ENCODE measurements at regions not wholly inside any gene's neighbourhood (a gene's known extent, or its start where the extent isn't known, plus 50 kb on each side); places are given as distances from the start of the nearest gene placed in this dataset.

DNA sequence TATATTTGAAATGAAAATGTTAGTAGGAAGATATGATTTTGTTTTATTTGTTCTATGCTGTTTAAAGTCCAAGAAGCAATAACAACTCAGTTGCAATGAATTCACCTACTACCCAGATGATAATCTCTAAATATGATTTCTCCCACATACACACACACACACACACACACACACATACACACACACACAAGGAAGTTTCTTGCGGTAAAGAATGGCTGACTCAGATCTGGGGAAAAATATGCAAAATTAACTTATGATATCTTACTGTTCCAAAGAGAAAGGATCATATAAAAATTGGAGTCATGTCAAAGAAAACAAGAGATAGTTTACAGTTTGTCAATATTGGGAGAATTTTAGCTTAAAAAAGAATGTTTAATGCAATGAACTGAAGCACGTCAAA is 456.7 kb downstream of the SLC16A7 start:
- no peak for DNase-seq

DNA sequence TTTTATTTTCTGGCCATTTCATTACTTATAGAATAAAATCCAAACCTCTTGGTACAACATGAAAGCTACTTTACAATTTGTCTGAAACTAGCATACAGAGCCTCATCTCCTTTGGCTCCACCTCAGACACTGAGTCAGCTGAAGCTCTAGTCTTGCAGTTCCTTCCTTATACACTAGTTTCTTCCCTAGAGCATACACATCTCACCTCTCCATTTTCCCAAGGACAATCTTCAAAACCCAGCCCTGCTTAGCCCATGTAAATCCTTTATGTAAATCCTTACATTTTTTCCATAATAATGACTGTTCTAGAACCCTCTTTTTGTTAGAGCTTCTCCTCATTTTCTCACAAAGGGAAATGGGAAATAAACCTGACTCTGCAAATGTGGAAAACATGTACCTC is 463.4 kb downstream of the SLC16A7 start:
- no peak for DNase-seq

DNA sequence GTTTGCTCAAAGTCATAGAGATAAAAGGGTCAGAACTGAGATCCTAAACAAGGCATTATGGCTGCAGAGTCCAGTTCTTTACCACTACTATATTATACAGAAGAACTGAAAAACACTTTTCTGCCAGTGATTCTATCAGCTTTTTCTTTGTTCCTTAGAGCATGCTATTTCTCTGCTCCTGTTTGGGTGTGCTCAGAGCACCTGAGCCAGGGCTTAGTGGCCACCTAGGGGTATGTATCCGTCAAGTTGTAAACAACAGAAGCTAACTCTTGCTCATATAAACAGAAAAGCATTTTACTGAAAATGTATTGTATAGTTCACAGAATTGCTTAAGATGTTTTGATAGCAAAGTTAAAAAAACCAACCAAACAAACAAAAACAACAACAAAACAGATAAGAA is 470.8 kb downstream of the SLC16A7 start:
- no peak for DNase-seq

DNA sequence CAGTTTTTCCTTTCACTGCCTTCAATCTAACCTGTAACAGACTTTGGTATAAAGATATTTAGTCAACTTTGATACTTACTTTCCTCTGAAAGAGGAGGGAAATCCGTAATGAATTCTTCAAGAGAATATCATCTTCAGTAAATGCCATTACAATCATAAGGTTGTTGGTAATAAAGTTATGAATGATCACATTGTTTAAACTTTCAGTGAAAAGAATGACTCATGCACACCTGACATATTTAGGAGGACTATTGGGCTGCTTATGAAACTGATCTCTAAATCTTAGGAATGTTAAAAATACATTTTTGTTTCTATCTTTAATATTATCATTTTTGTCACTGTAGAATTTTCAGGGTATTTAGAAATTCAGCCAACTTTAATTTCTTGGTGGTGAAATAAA is 474.7 kb downstream of the SLC16A7 start:
- no peak for DNase-seq

DNA sequence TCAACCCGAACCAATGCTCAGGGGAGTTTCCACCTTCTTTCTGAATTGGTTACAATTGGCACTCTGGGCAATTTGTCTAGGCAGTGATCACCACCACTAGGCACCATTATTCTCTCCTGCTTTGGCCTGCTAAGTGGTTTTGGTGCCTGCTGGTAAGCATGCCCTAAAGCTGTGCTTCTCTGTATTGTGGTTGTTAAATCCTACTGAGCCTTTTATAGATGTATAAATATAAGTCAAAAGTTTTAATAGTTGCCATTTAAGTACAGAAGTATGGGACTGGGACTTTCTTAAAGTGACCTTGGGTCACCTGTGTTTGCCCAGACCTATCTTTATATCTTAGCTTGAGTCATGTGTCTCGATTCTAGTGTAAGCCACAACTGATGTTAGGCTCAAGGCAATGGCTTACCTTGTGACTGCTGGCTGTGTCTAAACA is 475.9 kb downstream of the SLC16A7 start:
- no peak for DNase-seq

DNA sequence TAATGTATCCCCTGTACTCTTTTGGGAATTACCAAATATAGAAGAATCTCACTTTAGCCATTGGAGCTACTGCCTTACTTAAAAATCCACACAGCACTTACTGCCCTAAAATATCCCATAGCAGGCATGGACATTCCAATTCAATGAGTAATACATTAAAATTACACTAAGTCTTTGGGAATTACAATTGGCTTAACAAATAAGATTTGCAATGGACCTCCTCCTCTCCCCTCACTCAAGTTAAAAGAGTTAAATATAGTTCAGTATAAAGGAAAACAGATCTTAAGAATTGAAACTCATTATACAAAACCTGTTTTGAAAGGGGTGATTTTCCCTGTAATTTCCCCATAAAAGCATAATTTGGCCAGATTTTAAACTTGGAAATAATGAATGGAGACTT is 477.1 kb downstream of the SLC16A7 start:
- no peak for DNase-seq

DNA sequence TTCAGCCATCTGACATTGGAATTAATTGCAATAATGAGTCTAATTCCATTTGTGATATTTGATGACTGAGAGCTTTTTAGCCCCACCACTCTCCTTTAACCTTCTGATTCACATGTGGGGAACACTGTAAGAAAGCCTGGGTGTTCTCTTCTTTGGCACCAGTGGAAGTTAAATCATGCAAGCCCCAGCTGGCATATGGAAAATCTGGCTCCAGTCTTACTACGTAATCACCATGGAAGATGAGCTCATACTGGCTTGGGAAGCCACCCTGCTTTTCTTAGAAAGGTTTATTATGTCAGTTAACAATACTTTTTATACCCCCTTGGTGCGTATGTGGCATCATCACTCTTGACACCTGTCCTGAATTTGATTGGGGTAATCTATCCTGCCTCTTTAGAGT is 479.3 kb downstream of the SLC16A7 start:
- DNase-seq: no peak

DNA sequence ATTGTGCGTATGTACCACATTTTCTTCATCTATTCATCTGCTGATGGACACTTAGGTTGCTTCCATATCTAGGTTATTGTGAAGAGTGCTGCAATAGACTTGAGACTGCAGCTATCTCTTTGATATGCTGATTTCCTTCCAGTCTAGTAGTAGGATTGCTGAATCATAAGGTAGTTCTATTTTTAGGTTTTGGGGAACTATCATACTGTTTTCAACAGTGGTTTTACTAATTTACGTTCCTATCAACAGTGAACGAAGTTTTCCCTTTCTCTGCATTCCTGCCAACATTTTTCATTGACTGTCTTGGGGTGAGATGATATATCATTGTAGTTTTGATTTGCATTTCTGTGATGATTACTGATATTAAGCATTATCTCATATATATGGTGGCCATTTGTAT is 482.2 kb downstream of the SLC16A7 start:
- DNase-seq: no peak

DNA sequence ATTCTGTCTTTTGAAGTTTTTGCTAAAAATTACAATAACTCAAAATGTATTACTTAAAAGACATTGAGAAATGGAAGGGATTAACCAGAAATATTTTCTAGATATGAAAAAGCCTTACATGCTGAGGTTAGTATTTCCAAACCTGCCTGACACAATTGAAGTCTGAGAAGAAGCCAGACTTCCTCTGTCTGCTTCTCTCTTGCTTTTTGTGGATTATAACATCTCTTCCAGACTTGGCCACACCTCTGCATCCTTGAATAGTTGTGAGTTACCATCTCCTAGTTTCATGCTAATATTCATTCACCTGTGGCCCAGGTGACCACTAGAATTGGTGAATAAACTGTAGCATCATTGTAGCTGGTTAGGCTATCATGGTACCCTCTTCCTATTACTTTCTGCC is 497.6 kb downstream of the SLC16A7 start:
- no peak for DNase-seq

DNA sequence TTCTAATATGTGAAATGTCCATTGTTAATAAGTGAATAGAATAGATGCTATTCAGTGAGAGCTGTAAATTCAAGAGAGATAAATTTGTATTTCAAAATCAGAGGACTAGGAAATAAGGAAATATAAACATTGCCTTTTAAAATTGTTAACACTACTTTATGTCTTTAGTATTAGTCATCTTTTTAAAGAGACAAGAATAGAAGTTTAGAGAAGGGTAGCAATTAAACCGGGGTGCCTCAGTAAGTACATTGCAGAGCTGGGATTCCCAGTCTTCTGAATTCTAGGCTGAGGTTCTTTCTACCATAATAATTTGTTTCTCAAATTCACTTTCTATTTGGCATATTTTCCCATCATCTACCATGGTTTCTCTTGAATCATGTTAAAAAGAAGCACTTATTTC is 498.6 kb downstream of the SLC16A7 start:
- DNase-seq: no peak

DNA sequence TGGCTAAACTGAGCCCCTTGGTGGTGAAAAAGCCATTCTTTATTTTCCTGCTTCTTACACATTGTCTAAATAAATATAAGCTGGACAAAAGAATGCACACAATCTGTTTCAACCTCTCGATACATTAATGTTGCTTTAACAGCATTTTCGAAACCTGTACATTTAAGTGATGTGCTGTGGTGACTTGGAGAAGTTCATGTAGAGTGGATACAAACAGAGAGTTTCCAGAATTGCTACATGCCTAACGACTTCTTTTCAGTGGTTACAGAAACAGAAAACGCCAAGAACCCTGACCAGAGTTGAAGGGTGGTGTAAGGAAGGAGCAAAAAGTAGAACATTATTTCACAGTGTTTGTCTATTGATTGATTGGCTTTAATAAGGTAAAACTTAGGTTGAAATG is 500.9 kb downstream of the SLC16A7 start:
- no peak for DNase-seq

DNA sequence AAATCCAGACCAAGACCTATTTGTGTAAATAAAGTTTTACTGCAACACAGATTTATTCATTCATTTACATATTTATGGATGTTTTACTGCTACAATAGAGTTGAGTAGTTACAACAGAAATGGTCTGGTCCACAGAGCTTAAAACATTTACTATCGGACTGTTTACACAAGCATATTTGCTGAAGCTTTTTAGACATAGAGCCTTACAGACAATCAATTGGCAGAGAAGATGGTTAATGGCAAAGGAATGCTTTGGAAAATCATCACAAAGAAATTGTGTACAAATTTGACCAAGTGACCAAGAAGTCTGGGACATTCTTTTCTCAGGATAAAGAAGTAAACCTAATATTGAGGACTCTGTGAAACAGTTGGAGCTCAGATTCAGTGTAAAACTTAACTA is 504.3 kb downstream of the SLC16A7 start:
- no peak for DNase-seq

DNA sequence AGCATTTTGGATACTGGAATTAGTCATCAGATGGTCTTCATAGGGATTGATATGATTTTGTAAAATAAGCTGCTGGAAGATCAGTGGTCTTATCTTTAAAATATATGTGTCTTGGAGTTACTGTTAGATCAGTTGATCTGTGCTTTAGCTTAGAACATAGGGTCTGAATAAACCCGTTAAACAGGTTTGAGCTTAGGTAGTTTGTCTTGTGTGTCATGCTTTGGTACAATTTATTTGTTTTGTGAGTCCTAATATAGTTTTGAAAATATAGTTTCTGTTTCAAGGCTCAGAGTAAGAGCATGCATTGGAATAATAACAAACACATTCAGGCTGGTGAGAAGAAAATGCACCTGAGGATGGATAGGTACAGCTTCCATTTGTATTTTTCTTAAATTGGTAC is 505.0 kb downstream of the SLC16A7 start:
- DNase-seq: no peak

DNA sequence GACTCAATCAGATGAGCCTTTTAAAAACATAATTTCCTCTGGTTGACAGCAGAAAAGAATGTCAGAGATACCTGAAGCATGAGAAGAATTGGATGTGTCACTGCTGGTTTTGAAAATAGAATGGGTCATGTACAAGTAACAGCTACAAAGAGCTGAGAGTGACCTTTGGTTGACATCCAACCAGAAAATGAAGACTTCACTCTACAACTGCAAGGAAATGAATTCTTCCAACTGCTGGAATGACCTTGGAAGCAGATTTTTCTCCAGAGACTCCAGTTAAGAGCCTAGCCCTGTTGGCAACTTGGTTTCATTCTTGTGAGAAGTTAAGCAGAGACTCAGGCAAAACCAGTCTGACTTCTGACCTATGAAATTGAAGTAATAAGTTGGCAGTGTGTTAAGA is 505.9 kb downstream of the SLC16A7 start:
- no peak for DNase-seq

DNA sequence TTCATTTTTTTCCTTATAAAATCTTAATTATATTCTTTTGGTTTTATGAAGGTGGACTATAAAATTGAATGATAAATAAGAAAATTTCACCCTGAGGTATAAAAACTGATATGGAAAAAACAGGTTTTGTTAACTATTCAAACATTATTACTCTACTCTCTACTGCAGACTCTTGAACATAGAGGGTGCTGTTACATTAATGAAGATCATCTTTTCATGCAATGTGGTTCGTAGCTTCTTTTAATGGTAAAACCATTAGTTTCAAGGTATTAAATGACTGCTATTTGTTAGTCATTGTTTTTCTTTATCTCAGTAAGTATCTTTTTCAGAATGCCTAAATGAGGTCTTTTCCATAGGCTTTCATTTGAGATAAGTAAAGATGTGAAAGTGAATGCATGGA is 510.4 kb downstream of the SLC16A7 start:
- DNase-seq: no peak

DNA sequence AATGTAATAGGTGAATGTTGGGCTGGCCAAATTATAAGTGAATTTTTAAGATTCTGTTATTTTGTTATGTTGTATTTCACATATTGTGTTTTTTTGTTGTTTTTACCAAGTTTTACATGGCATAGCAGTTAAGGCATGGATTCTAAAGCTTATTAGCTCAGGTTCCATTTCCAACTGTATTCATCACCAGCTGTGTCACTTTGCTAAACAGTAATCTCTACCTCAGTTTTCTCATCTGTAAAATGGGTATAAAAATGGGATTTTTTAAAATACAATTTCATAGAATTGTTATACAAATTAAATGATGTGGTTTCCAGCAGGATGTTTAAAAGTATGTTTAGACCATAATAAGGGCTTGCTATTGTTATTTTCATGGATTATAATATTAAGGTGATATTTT is 512.2 kb downstream of the SLC16A7 start:
- no peak for DNase-seq

DNA sequence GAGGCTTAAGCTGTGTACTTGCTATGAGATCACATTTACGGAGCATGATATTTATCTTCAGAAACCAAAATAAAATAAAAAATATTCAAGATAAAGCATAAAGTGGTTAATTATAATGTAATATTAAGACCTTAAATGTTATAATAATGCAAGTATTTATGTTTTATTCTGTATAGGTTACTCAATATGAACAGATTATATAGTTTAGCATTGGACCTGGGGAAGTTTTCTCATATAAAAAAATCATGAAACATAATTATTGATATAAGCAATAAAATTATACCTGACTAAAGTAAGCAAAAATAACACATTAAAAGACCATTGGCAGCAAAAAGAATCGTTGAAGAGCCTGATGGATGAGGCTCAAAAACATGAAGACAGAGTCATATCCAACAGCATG is 516.2 kb downstream of the SLC16A7 start:
- DNase-seq: no peak

DNA sequence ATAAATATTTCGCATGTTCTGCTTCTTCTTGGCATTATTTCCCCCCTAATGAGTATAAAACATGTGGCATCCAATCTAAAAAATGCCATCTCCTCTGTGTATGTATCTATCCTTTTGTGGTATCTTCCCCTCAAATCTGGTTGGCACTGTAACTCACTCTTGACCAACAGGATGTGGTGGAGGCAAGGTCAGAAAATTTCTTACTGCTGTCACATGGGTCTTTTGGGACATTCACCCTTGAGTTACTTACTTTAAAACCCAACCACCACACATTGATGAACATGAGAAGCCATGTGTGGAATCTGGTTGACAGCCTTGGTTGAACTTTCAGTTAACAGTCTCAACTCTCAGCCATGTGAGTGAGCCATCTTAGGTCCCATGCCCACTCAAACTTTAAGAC is 516.9 kb downstream of the SLC16A7 start:
- DNase-seq: no peak

DNA sequence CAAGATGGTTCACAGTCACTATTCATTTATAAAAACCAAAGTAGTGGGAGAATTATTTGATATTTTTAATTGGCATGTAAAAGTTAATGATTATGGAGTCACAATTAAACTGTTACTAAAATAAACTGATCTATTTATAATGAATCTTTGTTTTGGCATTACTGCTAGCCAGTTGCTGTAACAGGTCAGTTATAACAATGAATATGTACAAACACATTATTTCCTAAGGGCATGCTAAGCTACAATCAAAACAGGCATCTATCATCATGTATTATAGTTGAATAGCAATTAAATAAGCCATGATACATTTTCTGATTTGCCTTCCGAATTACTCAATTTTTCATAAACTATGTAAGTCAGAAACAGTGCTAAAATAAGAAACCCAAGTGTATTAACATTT is 518.3 kb downstream of the SLC16A7 start:
- no peak for DNase-seq

DNA sequence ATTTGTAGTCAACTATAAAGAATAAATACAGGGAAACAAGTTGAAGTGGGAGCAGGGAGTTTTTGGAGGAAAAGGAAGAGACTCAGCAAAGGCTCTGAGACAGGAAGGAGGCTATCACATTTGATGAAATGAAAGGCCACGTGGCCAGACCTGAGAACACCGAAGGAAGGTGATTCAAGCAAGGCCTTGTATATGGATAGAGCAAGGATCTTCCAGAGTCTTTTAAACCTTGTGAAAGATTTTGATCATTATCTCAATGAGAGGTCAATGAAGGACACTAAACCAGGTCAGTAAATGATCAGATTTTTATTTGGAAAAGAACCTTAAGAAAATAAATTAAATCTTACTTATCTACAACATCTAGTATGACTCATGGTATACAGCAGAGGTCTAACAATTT is 523.5 kb downstream of the SLC16A7 start:
- DNase-seq: no peak

DNA sequence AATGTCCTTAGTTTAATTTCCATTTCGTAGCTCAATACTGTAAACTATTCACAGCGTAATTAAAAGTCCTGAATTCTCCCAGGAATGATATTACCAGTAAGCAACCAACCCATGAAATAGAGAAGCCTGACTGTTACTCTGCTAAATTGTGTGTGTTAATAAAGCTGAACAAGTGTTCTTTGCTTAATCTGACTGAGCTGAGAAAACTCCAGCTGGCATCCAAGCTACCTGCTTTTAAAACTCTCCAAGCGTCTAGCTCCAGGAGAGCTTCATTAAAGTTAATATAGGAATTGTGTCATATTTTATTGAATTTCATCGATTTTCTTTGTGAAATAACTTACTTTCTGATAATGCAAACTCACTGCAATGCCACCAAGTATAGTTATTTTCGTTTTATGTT is 524.4 kb downstream of the SLC16A7 start:
- DNase-seq: no peak

DNA sequence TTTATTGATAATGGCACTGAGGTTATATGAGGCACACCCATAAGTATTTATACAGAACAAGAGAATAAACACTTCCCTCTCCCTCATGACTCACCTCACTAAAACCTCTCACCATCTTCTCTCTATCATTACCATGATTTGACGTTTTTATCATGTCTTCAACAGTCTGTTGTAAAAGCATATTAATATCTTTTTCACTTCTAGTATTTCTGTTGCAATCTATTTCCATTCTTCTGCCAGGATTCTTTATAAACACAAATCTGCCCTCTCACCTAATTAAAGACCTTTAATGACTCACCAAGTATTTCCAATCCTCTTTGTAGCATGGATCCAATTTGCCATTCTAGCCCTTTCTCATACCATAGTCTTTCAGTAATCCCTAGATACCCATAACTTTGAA is 527.7 kb downstream of the SLC16A7 start:
- no peak for DNase-seq

DNA sequence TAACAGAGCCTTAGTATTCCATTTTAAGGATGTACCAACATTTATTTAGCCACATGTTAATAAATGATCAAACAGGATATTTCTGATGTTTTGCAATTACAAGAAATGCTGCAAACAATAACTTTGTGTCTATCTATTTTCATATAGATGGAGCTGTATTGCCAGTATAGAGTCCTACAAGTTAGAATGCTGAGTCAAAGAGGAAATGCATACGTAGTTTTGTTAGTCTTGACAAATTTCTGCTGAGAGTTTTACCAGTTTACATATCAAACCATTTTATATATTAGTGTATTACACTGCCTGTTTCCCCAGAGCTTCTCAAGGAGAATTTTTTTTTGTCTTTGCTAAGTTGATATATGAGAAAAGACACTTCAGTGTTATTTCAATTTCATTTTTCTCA is 541.7 kb downstream of the SLC16A7 start:
- DNase-seq: no peak

DNA sequence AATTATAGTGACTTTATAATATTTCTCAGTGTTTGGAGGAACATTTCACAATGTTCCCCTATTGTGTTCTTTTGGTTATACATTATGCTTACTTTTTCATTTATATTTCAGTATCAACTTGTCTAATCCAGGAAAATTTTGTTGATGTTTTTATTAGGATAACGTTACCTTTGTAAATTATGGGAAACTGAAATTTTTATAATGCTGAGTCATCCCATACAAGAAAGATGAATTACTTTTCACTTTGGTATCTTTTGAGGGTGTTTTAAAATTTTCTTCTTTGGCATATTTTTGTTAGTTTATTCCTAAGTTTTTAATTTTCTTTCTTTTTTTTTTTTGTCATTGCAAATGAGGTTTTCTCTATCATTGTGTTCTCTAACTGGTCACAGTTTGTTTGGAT is 542.7 kb downstream of the SLC16A7 start:
- DNase-seq: no peak

DNA sequence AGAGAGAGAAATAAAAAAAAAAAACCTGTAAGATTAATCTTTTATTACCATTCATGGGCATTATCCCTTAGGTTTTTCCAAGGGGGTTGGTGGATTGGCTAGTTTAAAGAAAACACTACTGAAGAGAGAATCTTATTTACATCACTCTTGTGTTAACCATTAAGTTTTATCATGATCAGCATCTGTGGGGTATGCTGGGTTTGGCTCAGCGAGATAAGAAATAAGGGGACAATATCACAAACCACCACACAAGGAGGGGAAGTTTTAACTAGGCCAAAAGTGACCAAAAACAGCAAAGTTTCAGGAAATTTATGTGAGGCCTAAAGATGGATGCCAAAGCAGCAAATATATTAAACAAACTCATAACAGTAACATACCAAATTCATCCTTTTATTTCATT is 548.6 kb downstream of the SLC16A7 start:
- no peak for DNase-seq

DNA sequence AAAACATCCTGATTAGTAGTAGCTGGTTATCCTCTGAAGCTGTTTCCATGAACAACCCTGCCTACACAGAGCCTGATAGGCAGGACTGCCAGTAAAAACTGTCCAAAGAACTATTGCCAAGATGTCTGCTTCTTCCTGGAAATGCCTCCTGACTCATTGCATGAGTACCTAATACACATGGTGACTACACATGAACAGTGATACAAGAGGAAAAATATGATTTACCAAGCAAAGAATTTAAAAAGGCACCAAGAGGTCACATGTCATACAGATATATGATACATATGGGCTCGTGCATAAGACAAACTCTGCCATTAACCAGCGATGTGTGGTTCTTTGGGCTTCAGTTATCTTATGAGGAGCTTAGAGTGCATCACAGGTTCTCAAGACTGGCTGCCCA is 552.3 kb downstream of the SLC16A7 start:
- no peak for DNase-seq
